ENCODE measurements at regions not wholly inside any gene's neighbourhood (a gene's known extent, or its start where the extent isn't known, plus 50 kb on each side); places are given as distances from the start of the nearest gene placed in this dataset.

DNA sequence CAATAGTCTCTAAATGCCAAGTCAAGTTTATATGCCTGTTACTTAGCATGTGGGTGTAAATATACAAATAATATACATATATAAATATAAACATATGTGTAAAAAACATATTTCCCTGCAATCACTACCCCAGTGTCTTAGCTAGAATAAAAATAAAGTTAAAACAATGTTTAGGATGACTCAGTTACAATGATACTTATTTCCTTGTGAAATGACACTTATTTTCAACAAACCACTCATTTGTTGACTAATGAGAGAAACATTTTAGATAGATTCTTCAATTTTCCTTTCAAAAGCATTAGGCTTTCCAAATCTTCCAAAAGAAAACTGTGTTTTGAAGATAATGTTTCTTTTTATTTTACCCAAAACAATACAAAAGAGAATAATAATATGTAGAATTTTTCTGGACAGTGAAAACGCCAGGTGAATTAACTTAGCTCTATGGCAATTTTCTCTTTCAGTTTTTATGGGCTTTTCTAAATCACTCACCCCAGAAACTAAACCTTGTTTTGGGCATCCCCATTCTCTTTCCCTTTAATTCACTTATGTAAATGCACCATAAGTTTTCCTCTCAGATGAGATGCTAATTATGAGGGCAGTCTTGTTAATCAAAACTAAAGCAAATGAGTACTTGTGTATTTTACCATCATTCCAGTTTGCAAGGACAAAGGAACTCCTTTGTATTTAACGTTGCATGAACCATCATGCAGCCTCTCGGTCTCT is 465.9 kb downstream of the BCAT1 start:
- Histone ChIP-seq H3K27me3 (ENCODE audit: control insufficient read depth in 3 of 3, insufficient read depth in 3 of 3, low read length in 2 of 3) (no peaks in the 10 kb centered on the region), H3K4me3 (no peak overlapping the region), H3K9ac (ENCODE audit: insufficient read depth in 1 of 2, low read length in 2 of 2) (no peak overlapping the region), H3K36me3 (ENCODE audit: control insufficient read depth in 4 of 4, insufficient read depth in 4 of 4, low read length in 4 of 4) (no peaks in the 10 kb centered on the region), H3K4me1 (ENCODE audit: control insufficient read depth in 5 of 5, insufficient read depth in 5 of 5, low read length in 5 of 5) (no peaks in the 10 kb centered on the region), H3K27ac (ENCODE audit: low read depth in 1 of 2, low read length in 1 of 2) (no peak overlapping the region), H3K9me3 (ENCODE audit: control insufficient read depth in 4 of 4, insufficient read depth in 3 of 4, low read length in 3 of 4) (no peaks in the 10 kb centered on the region)
- TF ChIP-seq CTCF (IDR thresholded peaks at IDR 0.05; ENCODE audit: control extremely low read depth, extremely low read depth), result no peak
- WGBS, 2 donors, result 75 to 85% methylated on average over 3 of the region's 3 CpGs
- DNase-seq (no peak), ATAC-seq (ENCODE audit: insufficient read depth, low FRiP score) (no peak)

GRCh38 chr12:24482044-24482443 is 466.9 kb downstream of the BCAT1 start:
- DNase-seq, result no peak
- Histone ChIP-seq H3K27ac (ENCODE audit: low read depth in 1 of 2, low read length in 1 of 2) (no peak overlapping the region), H3K27me3 (ENCODE audit: control insufficient read depth in 3 of 3, insufficient read depth in 3 of 3, low read length in 2 of 3) (no peaks in the 10 kb centered on the region), H3K9me3 (ENCODE audit: control insufficient read depth in 4 of 4, insufficient read depth in 3 of 4, low read length in 3 of 4) (no peaks in the 10 kb centered on the region), H3K4me3 (no peak overlapping the region), H3K4me1 (ENCODE audit: control insufficient read depth in 5 of 5, insufficient read depth in 5 of 5, low read length in 5 of 5) (no peaks in the 10 kb centered on the region), H3K9ac (ENCODE audit: insufficient read depth in 1 of 2, low read length in 2 of 2) (no peak overlapping the region), H3K36me3 (ENCODE audit: control insufficient read depth in 4 of 4, insufficient read depth in 4 of 4, low read length in 4 of 4) (no peaks in the 10 kb centered on the region)
- 95 to 97% methylated on average over 3 of the region's 3 CpGs for WGBS, 2 donors
- TF ChIP-seq CTCF (IDR thresholded peaks at IDR 0.05; ENCODE audit: control extremely low read depth, extremely low read depth), result no peak
- ATAC-seq (ENCODE audit: insufficient read depth, low FRiP score), result no peak

GRCh38 chr12:24480766-24481449 is 468.0 kb downstream of the BCAT1 start:
- H3K9ac ChIP-seq (ENCODE audit: insufficient read depth in 1 of 2, low read length in 2 of 2), result no peak overlapping the region
- no peak overlapping the region for H3K4me3 ChIP-seq
- no peaks in the 10 kb centered on the region for H3K9me3 ChIP-seq (ENCODE audit: control insufficient read depth in 4 of 4, insufficient read depth in 3 of 4, low read length in 3 of 4)
- no peak for DNase-seq
- no peak overlapping the region for H3K27ac ChIP-seq (ENCODE audit: low read depth in 1 of 2, low read length in 1 of 2)
- no peak for ATAC-seq (ENCODE audit: insufficient read depth, low FRiP score)
- no peaks in the 10 kb centered on the region for H3K36me3 ChIP-seq (ENCODE audit: control insufficient read depth in 4 of 4, insufficient read depth in 4 of 4, low read length in 4 of 4)
- no peaks in the 10 kb centered on the region for H3K27me3 ChIP-seq (ENCODE audit: control insufficient read depth in 3 of 3, insufficient read depth in 3 of 3, low read length in 2 of 3)
- no peak for TF ChIP-seq CTCF (IDR thresholded peaks at IDR 0.05; ENCODE audit: control extremely low read depth, extremely low read depth)
- H3K4me1 ChIP-seq (ENCODE audit: control insufficient read depth in 5 of 5, insufficient read depth in 5 of 5, low read length in 5 of 5), result no peaks in the 10 kb centered on the region
- 83 to 84% methylated on average over 5 of the region's 5 CpGs for WGBS, 2 donors
